ENCODE measurements at regions not wholly inside any gene's neighbourhood (a gene's known extent, or its start where the extent isn't known, plus 50 kb on each side); places are given as distances from the start of the nearest gene placed in this dataset.

DNA sequence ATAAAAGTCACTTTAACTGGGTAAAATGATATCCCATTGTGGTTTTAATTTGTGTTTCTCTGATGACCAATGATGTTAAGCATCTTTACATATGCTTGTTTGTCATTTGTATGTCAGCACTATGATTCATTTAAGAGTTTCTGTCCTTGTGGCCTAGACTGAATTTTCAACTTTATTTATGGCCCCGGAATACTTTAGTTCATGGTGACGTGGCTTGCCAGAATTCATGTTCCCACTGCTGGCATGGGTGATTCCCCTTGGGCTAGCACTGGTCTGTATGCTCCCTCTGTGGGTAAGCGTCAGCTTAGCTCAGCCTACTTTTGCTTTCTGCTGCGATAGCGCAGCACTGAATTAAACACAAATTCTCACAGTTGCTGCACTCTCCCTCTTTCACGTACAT is 436.3 kb upstream of the SGO1 start:
- TF ChIP-seq, protein P1, sequence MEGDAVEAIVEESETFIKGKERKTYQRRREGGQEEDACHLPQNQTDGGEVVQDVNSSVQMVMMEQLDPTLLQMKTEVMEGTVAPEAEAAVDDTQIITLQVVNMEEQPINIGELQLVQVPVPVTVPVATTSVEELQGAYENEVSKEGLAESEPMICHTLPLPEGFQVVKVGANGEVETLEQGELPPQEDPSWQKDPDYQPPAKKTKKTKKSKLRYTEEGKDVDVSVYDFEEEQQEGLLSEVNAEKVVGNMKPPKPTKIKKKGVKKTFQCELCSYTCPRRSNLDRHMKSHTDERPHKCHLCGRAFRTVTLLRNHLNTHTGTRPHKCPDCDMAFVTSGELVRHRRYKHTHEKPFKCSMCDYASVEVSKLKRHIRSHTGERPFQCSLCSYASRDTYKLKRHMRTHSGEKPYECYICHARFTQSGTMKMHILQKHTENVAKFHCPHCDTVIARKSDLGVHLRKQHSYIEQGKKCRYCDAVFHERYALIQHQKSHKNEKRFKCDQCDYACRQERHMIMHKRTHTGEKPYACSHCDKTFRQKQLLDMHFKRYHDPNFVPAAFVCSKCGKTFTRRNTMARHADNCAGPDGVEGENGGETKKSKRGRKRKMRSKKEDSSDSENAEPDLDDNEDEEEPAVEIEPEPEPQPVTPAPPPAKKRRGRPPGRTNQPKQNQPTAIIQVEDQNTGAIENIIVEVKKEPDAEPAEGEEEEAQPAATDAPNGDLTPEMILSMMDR (IDR thresholded peaks at IDR 0.05; ENCODE audit: low read depth, low read length), result no peak
- TF ChIP-seq POLR2A (IDR thresholded peaks at IDR 0.05; ENCODE audit: extremely low read depth, insufficient read length) (no peak), MYC (IDR thresholded peaks at IDR 0.05; ENCODE audit: low read depth, low read length) (no peak)

All from NB4 (cell line).